CD4-positive, alpha-beta T cell (primary cell): ENCODE measurements at regions not wholly inside any gene's neighbourhood (a gene's known extent, or its start where the extent isn't known, plus 50 kb on each side); places are given as distances from the start of the nearest gene placed in this dataset.
A peak's percentile ranks its signal among the peaks of the same experiment; 100 is the strongest.

Source experiments
- ATAC-seq: fragments of 200-7000 bp; cut with Tn5 transposase; one replicate; pipeline ENCODE4 v1.10.0; 2022; ENCODE audit warnings: mild to moderate bottlenecking; ENCODE audit not compliant: poor library complexity
- CTCF ChIA-PET: fragments of 350-600 bp; sonication (Branson Sonifier 250); formaldehyde crosslinking; loops from one replicate; lab custom pipeline; 2021; ENCODE audit warnings: antibody characterized with exemption, inconsistent platforms; lab: Charles Lee
- POLR2A ChIA-PET: fragments of 350-600 bp; sonication (Branson Sonifier 250); formaldehyde crosslinking; loops from one replicate; lab custom pipeline; 2021; ENCODE audit warnings: antibody characterized with exemption, inconsistent platforms; lab: Charles Lee
- DNase-seq, 14 experiments: peaks; one replicate each; pipeline ENCODE4 v3.0.0-alpha.2; 2013 to 2020; ENCODE audit warnings: mixed read lengths in 2 of 14
- H3K27ac ChIP-seq, 2 donors: one replicate each; pipeline versions ENCODE4 v1.5.1 to v1.7.0; 2013; ENCODE audit warnings: low read length in 2 of 2, low read depth in 1 of 2, mild to moderate bottlenecking in 1 of 2
- H3K27me3 ChIP-seq, 2 experiments: 1 replicate in 1 of 2; 2 replicates in 1 of 2; pipeline versions ENCODE4 v1.6.1 to v1.7.0; 2013; ENCODE audit warnings: low read length in 2 of 2, control low read depth in 1 of 2, mild to moderate bottlenecking in 1 of 2, moderate library complexity in 1 of 2; ENCODE audit not compliant: insufficient read depth in 2 of 2, control insufficient read depth in 1 of 2
- H3K36me3 ChIP-seq: one replicate; pipeline ENCODE4 v1.6.1; 2013; ENCODE audit warnings: low read length, control low read depth; ENCODE audit not compliant: insufficient read depth
- H3K4me1 ChIP-seq: one replicate; pipeline ENCODE4 v1.6.1; 2013; ENCODE audit warnings: low read length, control low read depth; ENCODE audit not compliant: insufficient read depth
- H3K4me3 ChIP-seq: one replicate; pipeline ENCODE4 v1.5.1; 2013; ENCODE audit warnings: mild to moderate bottlenecking, low read length, moderate library complexity
- H3K9me3 ChIP-seq, 2 experiments: 1 replicate in 1 of 2; 2 replicates in 1 of 2; pipeline versions ENCODE4 v1.6.1 to v1.7.0; 2013; ENCODE audit warnings: low read length in 2 of 2, mild to moderate bottlenecking in 2 of 2, control low read depth in 1 of 2, moderate library complexity in 1 of 2; ENCODE audit not compliant: control insufficient read depth in 1 of 2, insufficient read depth in 1 of 2
- H3K27ac Mint-ChIP-seq: one replicate; pipeline ENCODE4 v1.8.0; 2020; ENCODE audit warnings: mixed read lengths
- H3K27me3 Mint-ChIP-seq: one replicate; pipeline ENCODE4 v1.8.0; 2021; ENCODE audit warnings: mixed read lengths
- H3K36me3 Mint-ChIP-seq: one replicate; pipeline ENCODE4 v1.8.0; 2021; ENCODE audit warnings: low read depth, mixed read lengths
- H3K4me1 Mint-ChIP-seq: one replicate; pipeline ENCODE4 v1.8.0; 2021; ENCODE audit warnings: low read depth, mixed read lengths
- H3K4me3 Mint-ChIP-seq: one replicate; pipeline ENCODE4 v1.8.0; 2020; ENCODE audit warnings: mild to moderate bottlenecking, mixed read lengths
- H3K9me3 Mint-ChIP-seq: one replicate; pipeline ENCODE4 v1.8.0; 2020; ENCODE audit warnings: mixed read lengths
- CTCF ChIP-seq: fragments of 200-600 bp; IDR thresholded peaks from one replicate; pipeline ENCODE4 v1.8.0; 2022; ENCODE audit warnings: antibody characterized with exemption, mild to moderate bottlenecking
- intact Hi-C, 2 experiments: fragments of 100-400 bp; cut with DNase I in 1 of 2; cut with micrococcal nuclease in 1 of 2; formaldehyde crosslinking; loops; one replicate each; pipeline versions ENCODE4 v1.15.1 to v1.9.0; 2023 to 2025; cut with DNase I, micrococcal nuclease

DNA sequence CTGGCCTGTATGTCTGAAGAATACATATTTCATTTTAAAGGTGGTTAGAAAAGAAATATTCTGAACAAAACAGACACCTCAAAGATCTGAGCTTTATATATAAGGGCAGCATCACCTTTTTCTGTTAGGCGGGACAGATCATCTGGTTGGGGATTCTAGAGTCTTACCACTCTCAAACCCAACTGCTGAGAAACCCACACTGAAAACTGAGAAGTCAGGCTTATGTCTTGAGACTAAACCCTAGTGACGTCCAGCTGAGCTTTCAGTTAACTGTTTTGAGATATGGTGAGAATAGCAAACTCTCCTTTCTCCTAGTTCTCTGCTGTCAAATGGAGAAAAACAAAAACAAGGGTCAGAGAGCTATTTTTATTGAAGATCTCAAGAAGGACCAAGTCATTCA is 63.7 kb upstream of the CCN6 start:
- Histone ChIP-seq H3K4me3 (no peak overlapping the region), H3K36me3 (no peaks in the 10 kb centered on the region), H3K27ac (peak overlapping the region; percentile 60 to 84), H3K9me3 (no peaks in the 10 kb centered on the region), H3K27me3 (no peaks in the 10 kb centered on the region), H3K4me1 (peaks cover 71% of the 10 kb centered on the region)
- ChIA-PET CTCF (interaction anchor here (1.2 to 1.3 kb wide), 2 partner anchors 21 to 117 kb away, joined by 5 read pairs; partner anchors contain the start of gene FYN), POLR2A (interaction anchor here (0.8 to 6.4 kb wide), 17 partner anchors 9 to 731 kb away, joined by 3 to 75 read pairs (median 6); partner anchors contain the start of genes FYN and TRAF3IP2)
- peak overlapping the region; percentile 88 for H3K27ac Mint-ChIP-seq
- no peaks in the 10 kb centered on the region for H3K9me3 Mint-ChIP-seq
- peak; percentile 10 for ATAC-seq
- H3K36me3 Mint-ChIP-seq = no peaks in the 10 kb centered on the region
- peak overlapping the region; percentile 44 for H3K4me3 Mint-ChIP-seq
- intact Hi-C loops = loop anchor here (1.0 to 10.0 kb wide), 3 partner anchors 38 to 119 kb away; no protein-coding TSS in a partner anchor
- no peak for TF ChIP-seq CTCF
- no peaks in the 10 kb centered on the region for H3K27me3 Mint-ChIP-seq
- no peak for DNase-seq
- H3K4me1 Mint-ChIP-seq = peaks cover 97% of the 10 kb centered on the region

- TF ChIP-seq CTCF = no peak
- ATAC-seq (peak; percentile 64), DNase-seq (peak; percentile 22 to 85 (median 54))
- Histone ChIP-seq H3K27me3 (no peaks in the 10 kb centered on the region), H3K36me3 (no peaks in the 10 kb centered on the region), H3K27ac (peak overlapping the region; percentile 39 to 55), H3K4me1 (peaks cover 76% of the 10 kb centered on the region), H3K4me3 (no peak overlapping the region), H3K9me3 (no peaks in the 10 kb centered on the region)
- CTCF ChIA-PET = interaction anchor here (0.5 to 2.4 kb wide), 12 partner anchors 20 to 283 kb away, joined by 3 to 12 read pairs (median 3); partner anchors contain the start of gene FYN
- peak overlapping the region; percentile 1 for H3K4me3 Mint-ChIP-seq
- POLR2A ChIA-PET = interaction anchor here (0.6 to 6.4 kb wide), 18 partner anchors 9 to 389 kb away, joined by 3 to 75 read pairs (median 5); partner anchors contain the start of gene FYN
- no peaks in the 10 kb centered on the region for H3K36me3 Mint-ChIP-seq
- no peaks in the 10 kb centered on the region for H3K9me3 Mint-ChIP-seq
- H3K27ac Mint-ChIP-seq = peak overlapping the region; percentile 88
- intact Hi-C loops = loop anchor here (1.0 to 10.0 kb wide), 3 partner anchors 20 to 52 kb away; no protein-coding TSS in a partner anchor
- no peaks in the 10 kb centered on the region for H3K27me3 Mint-ChIP-seq
- peaks cover 93% of the 10 kb centered on the region for H3K4me1 Mint-ChIP-seq
Measured at GRCh38 chr6:111992851-111993250, 61.1 kb upstream of the CCN6 start.

DNA sequence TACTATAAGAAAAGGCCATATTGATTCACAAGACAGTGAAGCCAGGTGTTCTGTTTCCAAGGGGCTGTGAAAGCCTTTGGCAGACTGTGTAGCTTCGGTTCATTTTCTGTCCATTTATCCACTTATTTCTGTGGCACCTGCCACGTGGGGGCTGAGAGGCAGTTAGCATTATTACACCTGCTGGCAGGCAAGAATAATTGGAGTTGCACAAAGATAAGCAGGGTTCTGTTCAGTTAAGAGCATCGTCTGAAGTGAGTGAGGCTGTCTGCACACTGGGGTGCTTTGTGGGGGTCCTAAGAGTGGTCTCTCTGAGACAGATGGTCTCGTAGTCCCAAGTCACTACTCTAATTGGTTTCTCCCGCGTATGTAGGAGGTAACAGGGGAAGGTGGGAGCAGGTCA is 60.6 kb upstream of the CCN6 start:
- Mint-ChIP-seq H3K27me3 (no peaks in the 10 kb centered on the region), H3K36me3 (no peaks in the 10 kb centered on the region), H3K27ac (peak overlapping the region; percentile 88), H3K4me1 (peaks cover 90% of the 10 kb centered on the region), H3K9me3 (no peaks in the 10 kb centered on the region), H3K4me3 (peak overlapping the region; percentile 1)
- ChIA-PET POLR2A (interaction anchor here (0.6 to 6.4 kb wide), 13 partner anchors 15 to 390 kb away, joined by 3 to 75 read pairs (median 5); partner anchors contain the start of gene FYN), CTCF (interaction anchor here (0.5 to 2.4 kb wide), 10 partner anchors 45 to 283 kb away, joined by 3 to 9 read pairs (median 3); partner anchors contain the start of gene FYN)
- Histone ChIP-seq H3K36me3 (no peaks in the 10 kb centered on the region), H3K4me3 (no peak overlapping the region), H3K4me1 (peaks cover 74% of the 10 kb centered on the region), H3K9me3 (no peaks in the 10 kb centered on the region), H3K27me3 (no peaks in the 10 kb centered on the region), H3K27ac (peak overlapping the region; percentile 39 to 55)
- no peak for TF ChIP-seq CTCF
- DNase-seq (peak in 1 of 14 experiments; percentile 33), ATAC-seq (no peak)
- intact Hi-C loops = loop anchor here (1.0 to 10.0 kb wide), 3 partner anchors 20 to 51 kb away; no protein-coding TSS in a partner anchor
